Right lobe of liver (tissue), 4 donors: ENCODE measurements at regions not wholly inside any gene's neighbourhood (a gene's known extent, or its start where the extent isn't known, plus 50 kb on each side); places are given as distances from the start of the nearest gene placed in this dataset.

ENCODE experiments used
- CTCF ChIP-seq, 4 donors: fragments of 200-600 bp in 3 of 4; fragments of 450-650 bp in 1 of 4; IDR thresholded peaks; one replicate each; pipeline versions ENCODE4 v1.5.1 to v1.8.0; 2016 to 2022; ENCODE audit warnings: antibody characterized with exemption in 4 of 4, mild to moderate bottlenecking in 2 of 4
- POLR2A ChIP-seq: fragments of 450-650 bp; IDR thresholded peaks from one replicate; pipeline ENCODE4 v1.6.1; 2017; ENCODE audit warnings: antibody characterized with exemption, mild to moderate bottlenecking
- donor health status: DM: no; HTN: no; CAD: no.
- donor health status: DM: no; HTN: no; CAD: no.
- donor health status: DM: no; HTN: yes; CAD: no.

- no peak for TF ChIP-seq CTCF (IDR thresholded peaks at IDR 0.05)
- no peak for TF ChIP-seq POLR2A
Measured at GRCh38 chr12:90484094-90484493, 470.9 kb downstream of the CCER1 start.
